ENCODE measurements at regions not wholly inside any gene's neighbourhood (a gene's known extent, or its start where the extent isn't known, plus 50 kb on each side); places are given as distances from the start of the nearest gene placed in this dataset.

DNA sequence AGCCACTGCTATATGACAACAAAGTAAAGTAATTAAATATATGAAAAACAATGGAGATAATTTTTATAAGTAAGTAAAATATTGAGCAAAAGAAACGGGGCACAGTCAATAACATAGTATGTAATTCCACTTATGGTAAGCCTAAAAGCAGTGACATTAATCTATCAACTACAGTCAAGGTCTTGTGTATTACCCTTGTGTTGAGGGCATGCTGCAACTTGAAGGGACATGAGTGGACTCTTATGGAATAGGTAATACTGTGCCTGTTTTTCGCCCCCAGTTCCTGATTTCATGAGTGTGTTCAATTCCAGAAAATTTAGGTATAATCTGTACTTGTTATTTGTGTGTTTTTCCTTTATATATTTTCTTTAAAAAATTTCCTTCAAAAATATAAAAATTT lies 201.3 kb upstream of the SLITRK6 start (continued):
- no peak for TF ChIP-seq ZNF624 (tag by site-specific recombination; IDR thresholded peaks at IDR 0.05)

DNA sequence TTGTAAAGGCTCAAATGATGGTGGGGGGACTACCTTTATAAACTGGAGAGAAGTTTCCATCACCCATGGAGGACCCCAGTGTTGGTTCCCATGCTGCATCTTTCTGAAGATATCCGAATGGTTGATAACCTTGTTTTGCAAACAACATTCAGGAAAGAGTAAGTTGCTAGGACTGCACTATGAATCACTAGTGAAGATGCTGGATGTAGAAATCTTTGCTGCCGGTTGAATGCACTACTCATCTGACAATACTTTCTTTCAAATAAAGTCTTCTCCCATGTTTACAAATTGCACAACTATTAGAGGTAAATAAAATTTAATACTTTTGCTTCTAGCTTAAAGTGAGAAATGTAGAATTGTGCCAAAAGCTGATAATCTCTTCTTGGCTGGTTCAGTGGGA lies 198.4 kb upstream of the SLITRK6 start:
- Histone ChIP-seq H3K4me1 (ENCODE audit: control insufficient read depth, insufficient read depth, low read length) (no peaks in the 10 kb centered on the region), H3K4me3 (ENCODE audit: low read depth, low read length) (no peak overlapping the region), H3K9me3 (ENCODE audit: control insufficient read depth, insufficient read depth, low read depth, low read length) (no peaks in the 10 kb centered on the region), H3K36me3 (ENCODE audit: control insufficient read depth in 2 of 2, insufficient read depth in 1 of 2, low read length in 2 of 2) (no peaks in the 10 kb centered on the region), H3K27ac (ENCODE audit: extremely low read depth, low read depth, low read length) (no peak overlapping the region)
- TF ChIP-seq MYNN (tag by site-specific recombination; IDR thresholded peaks at IDR 0.05; ENCODE audit: borderline replicate concordance), result no peak
- TF ChIP-seq ZNF792 (tag by site-specific recombination; IDR thresholded peaks at IDR 0.05), result no peak
- CTCF ChIA-PET, result no interaction called here
- POLR2A ChIA-PET, result no interaction called here

DNA sequence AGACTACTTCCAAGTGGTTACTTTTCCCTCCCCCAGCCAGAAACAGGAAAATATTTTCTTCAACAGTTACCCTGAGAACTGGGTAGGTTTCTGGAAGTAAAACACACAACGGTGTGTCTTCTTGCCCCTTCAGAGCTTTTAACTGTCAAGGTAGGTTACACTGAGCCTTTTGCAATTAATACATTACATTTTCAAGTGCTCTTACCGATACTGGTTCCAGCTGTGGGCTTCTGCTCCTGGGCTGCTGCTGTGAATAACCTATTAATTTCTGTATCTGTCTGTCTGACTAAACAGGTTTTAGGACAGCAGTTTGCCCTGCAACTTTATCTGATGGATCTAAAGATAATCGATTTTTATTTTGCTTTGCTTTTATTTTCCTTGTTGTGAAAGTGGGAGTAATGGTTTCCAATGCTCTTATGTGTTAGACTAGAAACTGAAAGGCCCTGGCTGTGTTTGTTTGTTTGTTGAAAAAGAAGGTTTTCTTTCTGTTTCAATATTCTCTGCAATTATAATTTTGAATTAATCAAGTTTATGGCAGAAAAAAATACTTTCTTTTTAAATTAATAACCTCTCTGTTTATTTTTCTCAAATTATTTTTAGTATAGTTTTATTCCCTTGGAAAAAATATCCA lies 196.7 kb upstream of the SLITRK6 start:
- Histone ChIP-seq H3K36me3 (ENCODE audit: control insufficient read depth in 2 of 2, insufficient read depth in 1 of 2, low read length in 2 of 2) (no peaks in the 10 kb centered on the region), H3K9me3 (ENCODE audit: control insufficient read depth, insufficient read depth, low read depth, low read length) (no peaks in the 10 kb centered on the region), H3K4me3 (ENCODE audit: low read depth, low read length) (no peak overlapping the region), H3K4me1 (ENCODE audit: control insufficient read depth, insufficient read depth, low read length) (no peaks in the 10 kb centered on the region), H3K27ac (ENCODE audit: extremely low read depth, low read depth, low read length) (no peak overlapping the region)
- no peak for TF ChIP-seq ZEB2 (tag by site-specific recombination; IDR thresholded peaks at IDR 0.05)
- CTCF ChIA-PET, result interaction anchor here (0.8 kb wide), 1 partner anchor 118 kb away, joined by 3 read pairs; no protein-coding TSS in a partner anchor
- POLR2A ChIA-PET, result no interaction called here

DNA sequence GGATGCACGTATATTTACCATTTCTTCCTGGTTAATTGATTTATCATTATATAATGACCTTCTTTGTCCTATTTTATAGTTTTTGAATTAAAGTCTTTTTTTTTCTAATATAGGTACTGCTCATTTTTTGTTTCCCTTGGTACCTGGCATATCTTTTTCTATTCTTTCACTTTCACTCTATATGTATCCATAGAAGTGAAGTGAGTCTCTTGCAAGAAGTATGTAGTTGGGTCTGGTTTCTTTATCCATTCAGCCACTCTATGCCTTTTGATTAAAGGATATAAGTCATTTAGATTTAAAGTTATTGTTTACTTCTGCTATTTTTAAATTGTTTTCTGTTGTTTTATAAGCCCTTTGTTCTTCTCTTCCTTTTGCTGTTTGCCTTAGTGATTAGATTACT lies 194.3 kb upstream of the SLITRK6 start:
- no peak for TF ChIP-seq ZEB2 (tag by site-specific recombination; IDR thresholded peaks at IDR 0.05)
- TF ChIP-seq ZNF221 (tag by site-specific recombination; IDR thresholded peaks at IDR 0.05; ENCODE audit: borderline replicate concordance), result no peak
- no peak for TF ChIP-seq HOXA7 (CRISPR knock-in tag; IDR thresholded peaks at IDR 0.05; ENCODE audit: borderline replicate concordance)
- TF ChIP-seq, protein P1, sequence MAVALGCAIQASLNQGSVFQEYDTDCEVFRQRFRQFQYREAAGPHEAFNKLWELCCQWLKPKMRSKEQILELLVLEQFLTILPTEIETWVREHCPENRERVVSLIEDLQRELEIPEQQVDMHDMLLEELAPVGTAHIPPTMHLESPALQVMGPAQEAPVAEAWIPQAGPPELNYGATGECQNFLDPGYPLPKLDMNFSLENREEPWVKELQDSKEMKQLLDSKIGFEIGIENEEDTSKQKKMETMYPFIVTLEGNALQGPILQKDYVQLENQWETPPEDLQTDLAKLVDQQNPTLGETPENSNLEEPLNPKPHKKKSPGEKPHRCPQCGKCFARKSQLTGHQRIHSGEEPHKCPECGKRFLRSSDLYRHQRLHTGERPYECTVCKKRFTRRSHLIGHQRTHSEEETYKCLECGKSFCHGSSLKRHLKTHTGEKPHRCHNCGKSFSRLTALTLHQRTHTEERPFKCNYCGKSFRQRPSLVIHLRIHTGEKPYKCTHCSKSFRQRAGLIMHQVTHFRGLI (tag by site-specific recombination; IDR thresholded peaks at IDR 0.05), result no peak

DNA sequence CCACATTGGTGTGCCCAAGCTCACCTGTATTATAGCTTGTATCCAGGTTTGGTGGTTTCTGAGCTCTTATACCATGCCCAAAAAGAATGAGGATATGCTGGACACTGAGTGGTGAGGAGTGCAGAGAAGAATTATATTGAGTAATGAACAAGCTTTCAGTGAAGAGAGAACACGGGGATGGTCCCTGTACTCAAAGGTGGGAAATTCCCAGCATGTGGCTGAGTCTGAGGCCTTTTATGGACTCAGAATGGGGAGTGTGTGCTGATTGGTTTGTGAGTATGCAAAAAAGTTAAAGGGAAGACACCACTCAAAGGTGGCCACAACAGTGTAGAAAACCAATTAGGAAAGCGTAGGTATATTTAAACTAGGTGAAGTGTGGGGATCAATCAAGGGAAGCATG lies 191.2 kb upstream of the SLITRK6 start:
- TF ChIP-seq ZNF658 (tag by site-specific recombination; IDR thresholded peaks at IDR 0.05) (no peak), ZNF274 (IDR thresholded peaks at IDR 0.05; ENCODE audit: low read length) (no peak), ZNF274 (tag by site-specific recombination; IDR thresholded peaks at IDR 0.05; ENCODE audit: borderline replicate concordance) (no peak), ZNF785 (tag by site-specific recombination; IDR thresholded peaks at IDR 0.05) (no peak), ZNF776 (tag by site-specific recombination; IDR thresholded peaks at IDR 0.05; ENCODE audit: borderline replicate concordance) (no peak), OSR2 (tag by site-specific recombination; IDR thresholded peaks at IDR 0.05) (no peak), SCRT2 (tag by site-specific recombination; IDR thresholded peaks at IDR 0.05) (no peak), ZNF202 (tag by site-specific recombination; IDR thresholded peaks at IDR 0.05; ENCODE audit: borderline replicate concordance) (no peak)
- TF ChIP-seq, protein P2, sequence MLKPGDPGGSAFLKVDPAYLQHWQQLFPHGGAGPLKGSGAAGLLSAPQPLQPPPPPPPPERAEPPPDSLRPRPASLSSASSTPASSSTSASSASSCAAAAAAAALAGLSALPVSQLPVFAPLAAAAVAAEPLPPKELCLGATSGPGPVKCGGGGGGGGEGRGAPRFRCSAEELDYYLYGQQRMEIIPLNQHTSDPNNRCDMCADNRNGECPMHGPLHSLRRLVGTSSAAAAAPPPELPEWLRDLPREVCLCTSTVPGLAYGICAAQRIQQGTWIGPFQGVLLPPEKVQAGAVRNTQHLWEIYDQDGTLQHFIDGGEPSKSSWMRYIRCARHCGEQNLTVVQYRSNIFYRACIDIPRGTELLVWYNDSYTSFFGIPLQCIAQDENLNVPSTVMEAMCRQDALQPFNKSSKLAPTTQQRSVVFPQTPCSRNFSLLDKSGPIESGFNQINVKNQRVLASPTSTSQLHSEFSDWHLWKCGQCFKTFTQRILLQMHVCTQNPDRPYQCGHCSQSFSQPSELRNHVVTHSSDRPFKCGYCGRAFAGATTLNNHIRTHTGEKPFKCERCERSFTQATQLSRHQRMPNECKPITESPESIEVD (tag by site-specific recombination; IDR thresholded peaks at IDR 0.05), result no peak
- TF ChIP-seq, protein P3, sequence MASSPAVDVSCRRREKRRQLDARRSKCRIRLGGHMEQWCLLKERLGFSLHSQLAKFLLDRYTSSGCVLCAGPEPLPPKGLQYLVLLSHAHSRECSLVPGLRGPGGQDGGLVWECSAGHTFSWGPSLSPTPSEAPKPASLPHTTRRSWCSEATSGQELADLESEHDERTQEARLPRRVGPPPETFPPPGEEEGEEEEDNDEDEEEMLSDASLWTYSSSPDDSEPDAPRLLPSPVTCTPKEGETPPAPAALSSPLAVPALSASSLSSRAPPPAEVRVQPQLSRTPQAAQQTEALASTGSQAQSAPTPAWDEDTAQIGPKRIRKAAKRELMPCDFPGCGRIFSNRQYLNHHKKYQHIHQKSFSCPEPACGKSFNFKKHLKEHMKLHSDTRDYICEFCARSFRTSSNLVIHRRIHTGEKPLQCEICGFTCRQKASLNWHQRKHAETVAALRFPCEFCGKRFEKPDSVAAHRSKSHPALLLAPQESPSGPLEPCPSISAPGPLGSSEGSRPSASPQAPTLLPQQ (tag by site-specific recombination; IDR thresholded peaks at IDR 0.05), result no peak
- CTCF ChIA-PET, result no interaction called here
- POLR2A ChIA-PET, result no interaction called here
- H3K27ac ChIP-seq (ENCODE audit: extremely low read depth, low read depth, low read length), result no peak overlapping the region
- H3K4me3 ChIP-seq (ENCODE audit: low read depth, low read length), result no peak overlapping the region
- no peaks in the 10 kb centered on the region for H3K4me1 ChIP-seq (ENCODE audit: control insufficient read depth, insufficient read depth, low read length)
- no peaks in the 10 kb centered on the region for H3K36me3 ChIP-seq (ENCODE audit: control insufficient read depth in 2 of 2, insufficient read depth in 1 of 2, low read length in 2 of 2)
- H3K9me3 ChIP-seq (ENCODE audit: control insufficient read depth, insufficient read depth, low read depth, low read length), result no peaks in the 10 kb centered on the region

More for the DNA sequence above, 194.3 kb upstream of the SLITRK6 start:
- no peaks in the 10 kb centered on the region for H3K36me3 ChIP-seq (ENCODE audit: control insufficient read depth in 2 of 2, insufficient read depth in 1 of 2, low read length in 2 of 2)
- no peaks in the 10 kb centered on the region for H3K9me3 ChIP-seq (ENCODE audit: control insufficient read depth, insufficient read depth, low read depth, low read length)
- no peak overlapping the region for H3K27ac ChIP-seq (ENCODE audit: extremely low read depth, low read depth, low read length)
- ChIA-PET CTCF (no interaction called here), POLR2A (no interaction called here)
- H3K4me3 ChIP-seq (ENCODE audit: low read depth, low read length), result no peak overlapping the region
- no peaks in the 10 kb centered on the region for H3K4me1 ChIP-seq (ENCODE audit: control insufficient read depth, insufficient read depth, low read length)
